ENCODE measurements at regions not wholly inside any gene's neighbourhood (a gene's known extent, or its start where the extent isn't known, plus 50 kb on each side); places are given as distances from the start of the nearest gene placed in this dataset.

- no peak for TF ChIP-seq CTCF (conservative IDR thresholded peaks at IDR 0.05)
- no peak for TF ChIP-seq ZFX (IDR thresholded peaks at IDR 0.05)
Observed at GRCh38 chr4:58723954-58724353, 1613.8 kb upstream of the IGFBP7 start.
